HG02642 (cell line): ENCODE measurements at regions not wholly inside any gene's neighbourhood (a gene's known extent, or its start where the extent isn't known, plus 50 kb on each side); places are given as distances from the start of the nearest gene placed in this dataset.
"Not testable (repeated sequence)": the region's sequence is repeated elsewhere in the genome, so short reads cannot be mapped to it uniquely, and the experiment has no call there.

ENCODE experiments used
- ATAC-seq: cut with Tn5 transposase; IDR thresholded peaks from one replicate; pipeline ENCODE4 v1.9.1; 2021; ENCODE audit warnings: mild to moderate bottlenecking; ENCODE audit not compliant: unreplicated experiment, poor library complexity

- ATAC-seq: no peak
These were observed 139.5 kb upstream of the AFDN start for GRCh38 chr6:167687116-167687725.

DNA sequence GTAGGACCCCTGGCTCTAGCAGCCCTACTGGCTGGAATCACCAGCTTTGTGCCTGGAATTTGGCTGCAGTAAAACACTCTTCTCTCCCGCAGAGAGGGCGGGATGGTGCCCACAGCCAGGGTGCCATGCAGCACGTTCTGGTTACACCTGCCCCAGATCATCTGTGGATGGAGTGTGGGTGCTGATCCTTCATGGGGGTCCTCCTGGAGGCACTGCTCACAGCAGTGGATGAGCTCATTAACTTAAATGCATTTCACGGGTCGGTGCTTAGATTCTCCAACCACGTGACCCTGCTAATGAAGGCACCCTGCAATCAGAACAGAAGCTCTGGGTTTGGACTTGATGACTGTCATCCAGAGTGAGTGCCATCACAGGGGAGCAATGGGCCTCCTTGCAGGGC, 138.6 kb upstream of the AFDN start:
- ATAC-seq: no peak

DNA sequence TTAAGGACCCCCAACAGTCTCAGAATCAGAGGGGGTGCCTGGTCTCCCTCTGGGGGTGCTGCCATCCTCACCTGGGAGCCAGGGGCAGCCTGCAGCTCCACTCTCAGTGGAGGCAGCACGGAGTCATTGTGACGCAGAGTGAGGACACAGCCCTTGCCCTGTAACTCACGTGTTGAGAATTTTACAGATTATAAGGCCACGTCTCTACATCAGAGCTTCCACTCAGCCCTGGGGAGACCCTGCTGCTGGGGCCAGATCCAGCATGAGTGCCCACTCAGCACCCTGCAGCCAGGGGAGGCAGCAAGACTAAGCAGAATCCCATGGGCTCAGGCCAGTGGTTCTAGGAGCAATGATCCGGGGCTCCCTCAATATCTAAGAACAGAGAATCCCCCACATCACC, 137.4 kb upstream of the AFDN start:
- no peak for ATAC-seq

GRCh38 chr6:167689751-167690150, 137.0 kb upstream of the AFDN start:
- no peak for ATAC-seq

DNA sequence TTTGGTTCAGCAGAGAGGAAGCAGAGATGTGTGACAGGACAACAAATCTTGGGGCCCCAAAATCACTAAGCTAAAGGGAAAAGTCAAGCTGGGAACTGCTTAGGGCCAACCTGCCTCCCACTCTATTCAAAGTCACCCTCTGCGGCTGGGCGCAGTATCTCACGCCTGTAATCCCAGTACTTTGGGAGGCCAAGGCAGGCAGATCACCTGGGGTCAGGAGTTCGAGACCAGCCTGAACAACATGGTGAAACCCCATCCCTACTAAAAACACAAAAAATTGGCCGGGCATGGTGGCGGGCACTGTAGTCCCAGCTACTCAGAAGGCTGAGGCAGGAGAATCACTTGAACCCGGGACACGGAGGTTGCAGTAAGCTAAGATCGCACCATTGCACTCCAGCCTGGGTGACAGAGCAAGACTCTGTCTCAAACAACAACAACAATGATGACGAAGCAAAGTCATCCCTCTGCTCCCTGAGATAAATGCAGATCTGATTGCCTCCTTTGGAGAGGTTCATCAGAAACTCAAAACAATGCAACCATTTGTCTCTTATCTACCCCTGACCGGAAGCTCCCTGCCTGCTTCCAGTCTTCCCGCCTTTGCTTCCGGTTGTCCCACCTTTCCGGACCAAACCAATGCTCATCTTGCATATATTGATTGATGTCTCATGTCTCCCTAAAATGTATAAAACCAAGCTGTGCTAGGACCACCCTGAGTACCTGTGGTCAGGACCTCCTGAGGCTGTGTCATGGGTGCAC, 136.4 kb upstream of the AFDN start:
- not testable (repeated sequence) for ATAC-seq

- ATAC-seq: no peak
These were observed 135.8 kb upstream of the AFDN start for GRCh38 chr6:167690931-167691330.

DNA sequence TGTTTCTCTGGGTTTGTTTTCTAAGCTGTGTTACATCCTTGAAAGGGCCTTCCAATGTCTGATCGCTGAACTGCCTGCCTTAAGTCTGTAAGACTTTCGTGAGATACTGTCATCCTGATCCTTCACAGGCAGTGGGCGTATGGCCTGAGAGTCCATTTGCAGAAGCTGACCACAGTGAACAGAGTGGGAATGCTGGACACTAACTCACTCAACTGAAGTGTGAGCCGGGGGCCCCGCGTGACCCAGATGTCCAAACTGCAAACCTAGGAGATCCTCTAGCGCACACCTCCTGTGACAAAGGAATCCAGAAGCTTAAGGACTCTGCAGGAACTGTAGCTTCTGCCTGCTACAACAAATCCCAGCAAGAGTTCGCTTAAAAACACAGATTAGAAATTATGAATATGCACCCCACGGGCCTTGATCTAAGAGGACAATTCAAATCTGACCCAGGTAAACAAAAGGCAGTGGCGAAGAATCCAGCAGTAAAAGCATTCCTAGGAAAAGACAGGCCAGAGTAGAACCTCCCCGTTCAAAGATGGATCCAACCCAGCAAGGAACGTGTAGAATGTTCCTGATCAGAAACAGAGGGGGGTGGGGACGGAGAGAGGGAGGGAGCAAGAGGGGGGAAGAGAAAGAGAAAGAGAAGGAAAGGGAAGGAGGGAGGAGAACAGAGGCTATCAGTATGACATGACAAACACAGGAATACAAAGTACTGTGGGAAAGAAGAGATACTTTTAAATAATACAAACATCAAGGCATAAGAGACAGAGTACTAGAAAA, 135.0 kb upstream of the AFDN start:
- no peak for ATAC-seq

DNA sequence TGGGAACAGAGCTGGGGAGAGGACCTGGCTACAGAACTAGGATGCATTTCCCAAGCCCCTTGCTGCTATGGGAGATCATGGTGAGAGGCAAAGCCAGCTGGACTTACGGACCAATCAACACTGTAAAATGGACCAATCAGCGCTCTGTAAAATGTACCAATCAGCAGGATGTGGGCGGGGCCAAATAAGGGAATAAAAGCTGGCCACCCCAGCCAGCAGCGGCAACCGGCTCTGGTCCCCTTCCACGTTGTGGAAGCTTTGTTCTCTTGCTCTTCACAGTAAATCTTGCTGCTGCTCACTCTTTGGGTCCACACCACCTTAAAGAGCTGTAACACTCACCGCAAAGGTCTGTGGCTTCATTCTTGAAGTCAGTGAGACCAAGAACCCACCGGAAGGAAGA, 133.2 kb upstream of the AFDN start:
- ATAC-seq: not testable (repeated sequence)

DNA sequence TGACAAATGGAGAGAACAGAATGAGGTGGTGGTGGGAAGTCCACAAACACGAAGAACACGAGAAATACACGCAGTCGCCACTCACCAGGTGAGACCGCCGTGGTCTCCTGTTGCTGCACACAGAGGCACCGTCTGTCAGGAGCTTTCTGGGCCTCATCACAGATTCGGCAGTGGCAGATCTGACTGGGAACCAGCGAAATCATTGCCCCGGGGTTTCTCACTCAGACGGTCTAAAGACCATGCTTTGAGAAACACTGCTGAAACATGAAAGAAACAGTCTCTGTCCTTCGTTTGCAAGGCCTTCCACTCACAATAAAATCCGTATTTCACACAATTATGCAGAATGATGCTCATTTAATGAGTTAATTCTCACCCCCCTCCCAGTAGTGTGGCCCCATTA, 130.9 kb upstream of the AFDN start:
- ATAC-seq: no peak

DNA sequence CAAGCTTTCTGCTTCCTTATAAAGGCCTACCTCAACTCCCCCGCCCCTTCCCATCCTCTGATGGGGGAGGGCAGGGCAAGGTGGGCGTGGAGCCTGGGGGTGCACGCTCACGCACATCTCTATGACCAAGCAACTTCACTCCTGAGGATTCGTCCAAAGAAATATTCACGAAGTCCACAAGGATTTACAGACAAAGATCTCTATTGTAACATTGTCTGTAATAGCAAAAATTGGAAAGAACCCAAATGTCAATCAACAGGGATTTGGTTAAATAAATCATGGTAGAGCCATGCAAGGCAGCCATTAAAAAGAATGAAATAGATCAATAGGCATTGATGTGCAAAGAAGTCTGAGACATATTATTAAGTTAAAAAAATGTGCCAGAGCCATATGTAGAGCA, 130.4 kb upstream of the AFDN start:
- no peak for ATAC-seq

DNA sequence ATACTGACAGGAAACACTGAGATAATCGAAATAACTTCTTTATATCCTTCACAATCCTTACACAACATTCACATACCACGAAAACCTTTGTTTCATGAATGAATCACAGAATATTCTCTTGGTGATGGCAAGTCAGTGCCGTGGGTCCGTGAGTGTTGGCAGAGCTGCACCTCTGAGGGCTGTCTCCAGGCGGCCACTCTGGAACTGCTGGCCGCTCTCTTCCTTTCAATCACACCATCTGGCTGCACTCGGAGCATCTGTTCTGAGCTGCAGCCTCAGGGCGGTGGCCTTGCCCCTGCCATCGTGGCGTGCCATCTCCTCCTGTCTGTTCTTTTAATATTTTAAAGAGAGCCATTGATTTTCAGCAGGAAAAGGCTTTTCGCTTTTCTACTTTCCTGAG, 129.4 kb upstream of the AFDN start:
- no peak for ATAC-seq

DNA sequence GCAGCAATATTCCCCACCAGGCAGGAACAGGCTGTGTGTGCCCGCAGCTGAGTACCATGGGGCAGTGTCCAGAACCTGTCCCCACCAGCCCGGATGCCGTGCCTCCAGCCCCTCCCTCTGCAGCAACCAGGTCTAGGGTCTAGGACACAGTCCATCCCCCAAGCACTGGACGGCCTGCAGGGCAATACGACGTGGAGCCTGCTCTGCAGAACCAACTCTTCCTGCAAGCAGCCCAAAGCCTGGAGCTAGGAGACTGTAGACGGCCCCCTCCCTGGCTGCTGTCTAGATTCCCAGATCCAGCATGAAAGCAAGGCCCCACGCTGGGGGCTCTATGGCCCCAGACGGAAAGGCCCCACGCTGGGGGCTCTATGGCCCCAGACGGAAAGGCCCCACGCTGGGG, 128.2 kb upstream of the AFDN start:
- ATAC-seq: peak; percentile 3

GRCh38 chr6:167699141-167699931, 127.4 kb upstream of the AFDN start:
- peak; percentile 94 for ATAC-seq

GRCh38 chr6:167700199-167700598, 126.5 kb upstream of the AFDN start:
- ATAC-seq: no peak

DNA sequence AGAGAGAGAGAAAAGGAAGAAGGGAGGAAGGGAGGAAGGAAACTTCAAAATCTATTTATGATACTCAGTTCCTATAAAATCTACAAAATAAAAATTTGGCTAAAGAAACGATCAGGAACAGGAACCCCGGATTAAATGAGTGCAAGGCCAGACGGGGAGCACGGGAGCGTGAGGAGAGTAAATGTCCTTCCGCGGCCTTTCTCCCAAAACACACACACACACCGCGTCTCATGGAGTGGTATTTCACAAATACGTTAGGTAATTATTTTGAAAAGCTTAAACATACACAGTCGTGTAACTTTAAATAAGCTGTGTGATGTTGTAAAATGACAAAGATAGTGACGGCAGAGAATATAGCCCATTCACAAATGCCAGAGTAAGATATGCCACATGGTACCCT, 125.7 kb upstream of the AFDN start:
- ATAC-seq: no peak

- no peak for ATAC-seq
These were observed 124.4 kb upstream of the AFDN start for GRCh38 chr6:167702241-167702827.

GRCh38 chr6:167703347-167703746, 123.4 kb upstream of the AFDN start:
- ATAC-seq: no peak

DNA sequence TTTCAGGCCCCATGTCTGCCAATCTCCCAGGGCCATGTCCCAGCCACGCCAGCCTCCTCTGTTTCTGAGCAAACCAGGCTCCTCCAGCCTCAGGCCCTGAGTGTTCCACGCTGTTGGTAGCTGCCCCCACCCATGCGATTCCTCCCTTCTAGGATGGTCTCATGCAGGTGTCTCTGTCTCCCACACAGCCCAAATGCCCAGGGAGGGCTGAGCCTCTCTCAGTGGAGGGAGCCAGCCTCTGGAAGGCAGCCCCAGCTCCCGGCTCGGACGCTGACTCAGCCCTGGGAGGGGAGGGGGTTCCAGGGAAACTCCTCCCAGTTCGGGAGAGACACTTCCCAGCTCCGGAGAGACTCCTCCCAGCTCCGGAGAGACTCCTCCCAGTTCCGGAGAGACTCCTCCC, 122.9 kb upstream of the AFDN start:
- ATAC-seq: no peak

DNA sequence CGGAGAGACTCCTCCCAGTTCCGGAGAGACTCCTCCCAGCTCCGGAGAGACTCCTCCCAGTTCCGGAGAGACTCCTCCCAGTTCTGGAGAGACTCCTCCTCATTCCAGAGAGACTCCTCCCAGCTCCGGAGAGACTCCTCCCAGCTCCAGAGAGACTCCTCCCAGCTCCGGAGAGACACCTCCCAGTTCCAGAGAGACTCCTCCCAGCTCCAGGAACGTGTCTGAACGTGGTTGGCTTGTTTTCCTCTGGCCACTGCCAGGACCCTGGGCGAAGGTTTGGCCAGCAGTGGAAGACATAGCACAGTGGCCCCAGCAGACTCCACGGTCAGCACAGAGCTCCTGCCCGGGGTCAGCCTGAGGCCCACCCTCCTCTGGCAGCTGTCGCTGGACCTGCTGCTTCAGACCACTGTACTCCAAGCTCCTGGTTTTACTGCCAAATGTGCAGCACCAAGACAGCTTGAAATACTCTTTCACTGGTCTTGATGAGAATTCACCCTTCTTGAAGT, 122.3 kb upstream of the AFDN start:
- no peak for ATAC-seq

DNA sequence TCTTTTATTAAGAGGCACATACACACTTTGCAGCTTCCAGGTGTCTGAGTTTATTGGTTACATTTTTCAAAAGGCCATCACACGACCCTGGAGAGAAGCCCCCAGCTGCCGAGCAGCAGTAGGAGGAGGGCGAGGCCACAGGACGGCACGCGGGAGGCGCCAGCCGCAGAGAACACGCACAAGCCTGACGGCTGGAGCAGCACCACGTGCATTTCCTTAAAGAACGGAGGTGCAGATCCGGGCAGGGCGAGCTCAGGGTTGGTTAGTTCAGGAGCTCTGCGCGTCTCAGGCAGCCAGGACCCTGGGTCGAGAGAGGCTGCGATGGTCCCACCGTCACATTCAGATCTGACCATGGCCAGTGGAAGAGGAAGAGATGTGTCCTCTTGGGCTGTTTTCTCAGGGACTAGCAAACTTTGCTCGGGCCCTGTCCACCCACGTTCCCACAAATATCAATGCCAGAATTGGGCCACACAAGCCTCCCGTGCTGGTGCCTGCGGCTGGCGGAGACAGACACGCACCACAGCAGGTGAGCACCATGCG, 121.4 kb upstream of the AFDN start:
- ATAC-seq: no peak
